ENCODE measurements at regions not wholly inside any gene's neighbourhood (a gene's known extent, or its start where the extent isn't known, plus 50 kb on each side); places are given as distances from the start of the nearest gene placed in this dataset.

GRCh38 chr10:33901166-33901565, 566.7 kb upstream of the NRP1 start:
- Histone ChIP-seq H3K9me3 (ENCODE audit: low read length) (no peaks in the 10 kb centered on the region), H3K4me1 (ENCODE audit: insufficient read depth, low read length) (peaks cover 4% of the 10 kb centered on the region), H3K4me3 (ENCODE audit: low read length) (no peak overlapping the region), H2AFZ (ENCODE audit: low read depth, low read length) (peak overlapping the region; percentile 67), H3K27me3 (ENCODE audit: insufficient read depth, low read length) (no peaks in the 10 kb centered on the region), H3K36me3 (ENCODE audit: insufficient read depth, low read length) (no peaks in the 10 kb centered on the region)

GRCh38 chr10:33900596-33900995, 566.1 kb upstream of the NRP1 start:
- Histone ChIP-seq H3K9me3 (ENCODE audit: low read length) (no peaks in the 10 kb centered on the region), H3K27me3 (ENCODE audit: insufficient read depth, low read length) (no peaks in the 10 kb centered on the region), H3K4me3 (ENCODE audit: low read length) (no peak overlapping the region), H3K36me3 (ENCODE audit: insufficient read depth, low read length) (no peaks in the 10 kb centered on the region), H3K4me1 (ENCODE audit: insufficient read depth, low read length) (peaks cover 4% of the 10 kb centered on the region), H2AFZ (ENCODE audit: low read depth, low read length) (peak overlapping the region; percentile 67)

- no peak overlapping the region for H3K4me3 ChIP-seq (ENCODE audit: low read length)
- no peak overlapping the region for H2AFZ ChIP-seq (ENCODE audit: low read depth, low read length)
- no peaks in the 10 kb centered on the region for H3K27me3 ChIP-seq (ENCODE audit: insufficient read depth, low read length)
- H3K9me3 ChIP-seq (ENCODE audit: low read length) = no peaks in the 10 kb centered on the region
- peaks cover 4% of the 10 kb centered on the region for H3K4me1 ChIP-seq (ENCODE audit: insufficient read depth, low read length)
- H3K36me3 ChIP-seq (ENCODE audit: insufficient read depth, low read length) = no peaks in the 10 kb centered on the region
Observed at GRCh38 chr10:33899578-33900531, 565.4 kb upstream of the NRP1 start.

- Histone ChIP-seq H3K4me3 (ENCODE audit: low read length) (no peak overlapping the region), H3K4me1 (ENCODE audit: insufficient read depth, low read length) (peaks cover 4% of the 10 kb centered on the region), H3K9me3 (ENCODE audit: low read length) (no peaks in the 10 kb centered on the region), H3K36me3 (ENCODE audit: insufficient read depth, low read length) (no peaks in the 10 kb centered on the region), H3K27me3 (ENCODE audit: insufficient read depth, low read length) (no peaks in the 10 kb centered on the region), H2AFZ (ENCODE audit: low read depth, low read length) (no peak overlapping the region)
Observed at GRCh38 chr10:33897291-33897752, 562.9 kb upstream of the NRP1 start.

- Histone ChIP-seq H3K36me3 (ENCODE audit: insufficient read depth, low read length) (no peaks in the 10 kb centered on the region), H2AFZ (ENCODE audit: low read depth, low read length) (no peak overlapping the region), H3K4me3 (ENCODE audit: low read length) (no peak overlapping the region), H3K4me1 (ENCODE audit: insufficient read depth, low read length) (no peaks in the 10 kb centered on the region), H3K27me3 (ENCODE audit: insufficient read depth, low read length) (no peaks in the 10 kb centered on the region), H3K9me3 (ENCODE audit: low read length) (no peaks in the 10 kb centered on the region)
Observed at GRCh38 chr10:33893506-33893905, 559.0 kb upstream of the NRP1 start.

GRCh38 chr10:33889371-33889770, 554.9 kb upstream of the NRP1 start:
- Histone ChIP-seq H3K4me1 (ENCODE audit: insufficient read depth, low read length) (no peaks in the 10 kb centered on the region), H3K27me3 (ENCODE audit: insufficient read depth, low read length) (no peaks in the 10 kb centered on the region), H2AFZ (ENCODE audit: low read depth, low read length) (no peak overlapping the region), H3K36me3 (ENCODE audit: insufficient read depth, low read length) (no peaks in the 10 kb centered on the region), H3K9me3 (ENCODE audit: low read length) (no peaks in the 10 kb centered on the region), H3K4me3 (ENCODE audit: low read length) (no peak overlapping the region)

GRCh38 chr10:33887188-33887587, 552.7 kb upstream of the NRP1 start:
- no peaks in the 10 kb centered on the region for H3K4me1 ChIP-seq (ENCODE audit: insufficient read depth, low read length)
- H3K4me3 ChIP-seq (ENCODE audit: low read length) = no peak overlapping the region
- no peak overlapping the region for H2AFZ ChIP-seq (ENCODE audit: low read depth, low read length)
- H3K36me3 ChIP-seq (ENCODE audit: insufficient read depth, low read length) = no peaks in the 10 kb centered on the region
- H3K9me3 ChIP-seq (ENCODE audit: low read length) = no peaks in the 10 kb centered on the region
- no peaks in the 10 kb centered on the region for H3K27me3 ChIP-seq (ENCODE audit: insufficient read depth, low read length)

GRCh38 chr10:33886299-33886698, 551.8 kb upstream of the NRP1 start:
- Histone ChIP-seq H3K36me3 (ENCODE audit: insufficient read depth, low read length) (no peaks in the 10 kb centered on the region), H3K4me3 (ENCODE audit: low read length) (no peak overlapping the region), H2AFZ (ENCODE audit: low read depth, low read length) (no peak overlapping the region), H3K9me3 (ENCODE audit: low read length) (no peaks in the 10 kb centered on the region), H3K4me1 (ENCODE audit: insufficient read depth, low read length) (no peaks in the 10 kb centered on the region), H3K27me3 (ENCODE audit: insufficient read depth, low read length) (no peaks in the 10 kb centered on the region)

- H3K4me1 ChIP-seq (ENCODE audit: insufficient read depth, low read length) = no peaks in the 10 kb centered on the region
- H3K36me3 ChIP-seq (ENCODE audit: insufficient read depth, low read length) = no peaks in the 10 kb centered on the region
- H3K9me3 ChIP-seq (ENCODE audit: low read length) = no peaks in the 10 kb centered on the region
- H2AFZ ChIP-seq (ENCODE audit: low read depth, low read length) = no peak overlapping the region
- H3K27me3 ChIP-seq (ENCODE audit: insufficient read depth, low read length) = no peaks in the 10 kb centered on the region
- no peak overlapping the region for H3K4me3 ChIP-seq (ENCODE audit: low read length)
Observed at GRCh38 chr10:33884604-33885003, 550.1 kb upstream of the NRP1 start.

GRCh38 chr10:33883881-33884280, 549.4 kb upstream of the NRP1 start:
- no peak overlapping the region for H3K4me3 ChIP-seq (ENCODE audit: low read length)
- no peaks in the 10 kb centered on the region for H3K27me3 ChIP-seq (ENCODE audit: insufficient read depth, low read length)
- H3K9me3 ChIP-seq (ENCODE audit: low read length) = no peaks in the 10 kb centered on the region
- H3K4me1 ChIP-seq (ENCODE audit: insufficient read depth, low read length) = no peaks in the 10 kb centered on the region
- no peak overlapping the region for H2AFZ ChIP-seq (ENCODE audit: low read depth, low read length)
- no peaks in the 10 kb centered on the region for H3K36me3 ChIP-seq (ENCODE audit: insufficient read depth, low read length)

- no peaks in the 10 kb centered on the region for H3K36me3 ChIP-seq (ENCODE audit: insufficient read depth, low read length)
- H3K4me3 ChIP-seq (ENCODE audit: low read length) = no peak overlapping the region
- H3K9me3 ChIP-seq (ENCODE audit: low read length) = no peaks in the 10 kb centered on the region
- no peaks in the 10 kb centered on the region for H3K4me1 ChIP-seq (ENCODE audit: insufficient read depth, low read length)
- no peak overlapping the region for H2AFZ ChIP-seq (ENCODE audit: low read depth, low read length)
- H3K27me3 ChIP-seq (ENCODE audit: insufficient read depth, low read length) = no peaks in the 10 kb centered on the region
Observed at GRCh38 chr10:33882996-33883395, 548.5 kb upstream of the NRP1 start.

GRCh38 chr10:33880291-33880690, 545.8 kb upstream of the NRP1 start:
- Histone ChIP-seq H2AFZ (ENCODE audit: low read depth, low read length) (no peak overlapping the region), H3K9me3 (ENCODE audit: low read length) (no peaks in the 10 kb centered on the region), H3K27me3 (ENCODE audit: insufficient read depth, low read length) (no peaks in the 10 kb centered on the region), H3K4me1 (ENCODE audit: insufficient read depth, low read length) (peaks cover 10% of the 10 kb centered on the region), H3K4me3 (ENCODE audit: low read length) (no peak overlapping the region), H3K36me3 (ENCODE audit: insufficient read depth, low read length) (no peaks in the 10 kb centered on the region)

- H3K4me3 ChIP-seq (ENCODE audit: low read length) = no peak overlapping the region
- H3K27me3 ChIP-seq (ENCODE audit: insufficient read depth, low read length) = no peaks in the 10 kb centered on the region
- no peaks in the 10 kb centered on the region for H3K9me3 ChIP-seq (ENCODE audit: low read length)
- no peaks in the 10 kb centered on the region for H3K36me3 ChIP-seq (ENCODE audit: insufficient read depth, low read length)
- no peak overlapping the region for H2AFZ ChIP-seq (ENCODE audit: low read depth, low read length)
- peaks cover 10% of the 10 kb centered on the region for H3K4me1 ChIP-seq (ENCODE audit: insufficient read depth, low read length)
Observed at GRCh38 chr10:33878238-33878786, 543.8 kb upstream of the NRP1 start.

Measured in neuron (in vitro differentiated cells).